GM19452 (cell line): ENCODE measurements at regions not wholly inside any gene's neighbourhood (a gene's known extent, or its start where the extent isn't known, plus 50 kb on each side); places are given as distances from the start of the nearest gene placed in this dataset.

ENCODE experiments used
- ATAC-seq: cut with Tn5 transposase; IDR thresholded peaks from one replicate; pipeline ENCODE4 v1.9.1; 2021; ENCODE audit not compliant: unreplicated experiment

- ATAC-seq, result no peak
Observed at GRCh38 chr2:66317268-66317890, 117.5 kb upstream of the MEIS1 start.

- ATAC-seq, result no peak
Observed at GRCh38 chr2:66306483-66306882, 128.4 kb upstream of the MEIS1 start.

GRCh38 chr2:66305718-66306117 is 129.2 kb upstream of the MEIS1 start:
- no peak for ATAC-seq

- ATAC-seq, result no peak
Observed at GRCh38 chr2:66303471-66303870, 131.5 kb upstream of the MEIS1 start.

- no peak for ATAC-seq
Observed at GRCh38 chr2:66301767-66302140, 133.2 kb upstream of the MEIS1 start.

GRCh38 chr2:66301022-66301766 is 133.7 kb upstream of the MEIS1 start:
- ATAC-seq, result no peak

GRCh38 chr2:66283787-66284186 is 151.1 kb upstream of the MEIS1 start:
- ATAC-seq, result no peak

GRCh38 chr2:66281980-66282379 is 152.9 kb upstream of the MEIS1 start:
- no peak for ATAC-seq

- ATAC-seq, result no peak
Observed at GRCh38 chr2:66279024-66279423, 155.9 kb upstream of the MEIS1 start.

GRCh38 chr2:66275984-66276383 is 158.9 kb upstream of the MEIS1 start:
- ATAC-seq, result no peak

- ATAC-seq, result no peak
Observed at GRCh38 chr2:66273933-66274490, 160.9 kb upstream of the MEIS1 start.

- no peak for ATAC-seq
Observed at GRCh38 chr2:66272751-66273150, 162.2 kb upstream of the MEIS1 start.

- ATAC-seq, result no peak
Observed at GRCh38 chr2:66271777-66272176, 163.1 kb upstream of the MEIS1 start.

GRCh38 chr2:66270247-66270646 is 164.7 kb upstream of the MEIS1 start:
- ATAC-seq, result no peak

- ATAC-seq, result no peak
Observed at GRCh38 chr2:66269166-66269565, 165.8 kb upstream of the MEIS1 start.

GRCh38 chr2:66268756-66269155 is 166.2 kb upstream of the MEIS1 start:
- no peak for ATAC-seq

- ATAC-seq, result no peak
Observed at GRCh38 chr2:66264354-66264753, 170.6 kb upstream of the MEIS1 start.

GRCh38 chr2:66255867-66256266 is 179.1 kb upstream of the MEIS1 start:
- ATAC-seq, result no peak

GRCh38 chr2:66255136-66255535 is 179.8 kb upstream of the MEIS1 start:
- ATAC-seq, result no peak

- no peak for ATAC-seq
Observed at GRCh38 chr2:66253066-66253465, 181.9 kb upstream of the MEIS1 start.

GRCh38 chr2:66252109-66252508 is 182.8 kb upstream of the MEIS1 start:
- ATAC-seq, result no peak

- no peak for ATAC-seq
Observed at GRCh38 chr2:66251573-66251972, 183.4 kb upstream of the MEIS1 start.
